ENCODE measurements at regions not wholly inside any gene's neighbourhood (a gene's known extent, or its start where the extent isn't known, plus 50 kb on each side); places are given as distances from the start of the nearest gene placed in this dataset.

DNA sequence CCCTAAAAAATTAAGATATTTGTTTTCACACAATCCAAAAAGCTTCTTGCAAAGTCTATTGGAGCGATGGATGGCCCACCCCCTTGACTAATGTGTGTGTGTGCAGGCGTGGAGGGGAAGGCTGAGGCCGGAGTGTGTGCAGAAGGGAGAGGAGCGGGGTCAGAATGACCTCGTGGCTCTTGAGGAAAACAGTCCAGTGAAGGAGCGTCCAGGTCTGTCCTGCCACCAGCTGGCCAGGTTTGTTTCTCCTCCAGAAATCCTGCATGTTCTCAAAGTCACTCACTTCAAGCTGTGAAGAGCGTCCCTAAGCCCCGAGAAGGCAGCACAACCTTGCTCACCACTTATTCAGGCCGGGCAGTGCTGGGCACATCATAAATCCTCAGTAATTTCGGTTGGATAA lies 69.5 kb upstream of the SSX2IP start:
- Histone ChIP-seq H3K27me3 (no peaks in the 10 kb centered on the region), H3K4me3 (no peak overlapping the region), H3K27ac (no peak overlapping the region), H4K20me1 (no peaks in the 10 kb centered on the region), H3K36me3 (no peaks in the 10 kb centered on the region), H3K9me3 (no peaks in the 10 kb centered on the region), H3K4me1 (peaks cover 14% of the 10 kb centered on the region), H3K4me2 (peak overlapping the region; percentile 66; the same call in 1 of the 2 replicates), H3K9ac (no peak overlapping the region)
- no peak for TF ChIP-seq Cebpa-rat (IDR thresholded peaks at IDR 0.05)

DNA sequence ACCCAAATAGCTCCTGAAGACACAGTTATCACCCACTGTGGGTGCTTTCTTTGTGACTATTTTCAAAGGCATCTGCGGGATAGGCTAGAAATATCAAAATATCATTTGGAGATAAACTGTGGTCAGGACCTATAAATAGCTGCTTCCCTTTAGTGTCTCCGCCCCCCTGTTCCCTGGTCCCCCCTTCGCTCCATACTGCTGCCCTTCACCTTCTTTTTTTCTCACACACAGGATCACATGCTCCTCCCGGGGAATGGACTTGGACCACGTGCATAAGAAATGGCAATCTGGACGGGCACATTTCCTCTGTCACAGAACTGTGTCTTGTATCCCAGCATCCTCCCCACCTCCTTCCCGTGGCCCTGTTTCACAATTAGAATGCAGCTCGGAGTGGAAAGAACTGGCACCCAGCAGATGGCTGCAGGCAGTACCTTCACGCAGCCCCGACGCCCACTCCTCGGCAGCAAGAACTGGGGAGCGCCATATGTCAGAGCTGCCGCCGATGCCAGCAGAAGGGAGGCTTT lies 68.8 kb upstream of the SSX2IP start:
- peak overlapping the region; percentile 66 for H3K4me2 ChIP-seq
- no peaks in the 10 kb centered on the region for H3K36me3 ChIP-seq
- H4K20me1 ChIP-seq: no peaks in the 10 kb centered on the region
- no peak overlapping the region for H3K27ac ChIP-seq
- H3K27me3 ChIP-seq: no peaks in the 10 kb centered on the region
- no peak for TF ChIP-seq Cebpa-rat (IDR thresholded peaks at IDR 0.05)
- peaks cover 14% of the 10 kb centered on the region for H3K4me1 ChIP-seq
- H3K9me3 ChIP-seq: no peaks in the 10 kb centered on the region
- H3K9ac ChIP-seq: no peak overlapping the region
- no peak overlapping the region for H3K4me3 ChIP-seq

DNA sequence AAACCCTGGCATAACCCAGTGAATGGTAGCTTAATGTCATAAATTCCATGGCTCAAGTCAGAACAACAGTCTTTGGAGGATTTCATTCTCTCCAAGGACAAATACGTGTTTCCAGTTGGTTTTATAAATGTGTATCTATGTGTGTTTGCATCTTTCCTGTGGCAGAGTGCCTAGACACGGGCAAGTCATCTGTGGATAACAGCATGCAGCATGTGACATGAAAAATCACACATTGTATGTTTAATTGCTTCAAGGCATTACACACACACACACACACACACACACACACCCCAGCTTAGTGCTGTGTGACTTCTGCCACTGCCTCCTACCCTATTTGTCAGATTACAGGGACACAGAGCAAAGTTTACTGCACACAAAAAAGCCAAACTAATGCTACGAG lies 68.2 kb upstream of the SSX2IP start:
- Histone ChIP-seq H3K9ac (no peak overlapping the region), H3K9me3 (no peaks in the 10 kb centered on the region), H3K4me1 (peaks cover 14% of the 10 kb centered on the region), H3K4me2 (peak overlapping the region; percentile 66), H3K36me3 (no peaks in the 10 kb centered on the region), H3K4me3 (no peak overlapping the region), H3K27me3 (no peaks in the 10 kb centered on the region), H4K20me1 (no peaks in the 10 kb centered on the region), H3K27ac (no peak overlapping the region)
- no peak for TF ChIP-seq Cebpa-rat (IDR thresholded peaks at IDR 0.05)

DNA sequence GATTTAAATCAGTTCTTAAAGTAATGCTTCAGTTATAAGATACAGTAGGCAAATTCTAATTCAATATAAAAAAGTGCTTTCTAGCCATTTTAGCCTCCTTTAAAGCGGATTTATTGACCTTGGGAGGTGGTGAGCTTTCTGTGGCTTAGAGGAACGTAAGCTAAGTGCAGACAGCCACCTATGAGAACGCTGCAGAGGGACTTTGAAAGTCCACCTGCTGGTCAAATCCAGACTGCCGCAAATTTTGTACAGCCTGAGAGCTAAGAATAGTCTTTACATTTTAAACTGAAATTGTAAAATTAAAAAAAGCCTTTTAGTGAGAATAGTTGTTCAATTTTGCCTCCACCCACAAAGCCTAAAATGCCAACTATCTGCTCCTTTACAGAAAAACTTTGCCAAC lies 67.0 kb upstream of the SSX2IP start:
- Histone ChIP-seq H3K4me3 (no peak overlapping the region), H4K20me1 (no peaks in the 10 kb centered on the region), H3K36me3 (no peaks in the 10 kb centered on the region), H3K9ac (no peak overlapping the region), H3K9me3 (no peaks in the 10 kb centered on the region), H3K27me3 (no peaks in the 10 kb centered on the region), H3K27ac (no peak overlapping the region), H3K4me1 (peaks cover 14% of the 10 kb centered on the region), H3K4me2 (no peak overlapping the region)
- no peak for TF ChIP-seq Cebpa-rat (IDR thresholded peaks at IDR 0.05)

DNA sequence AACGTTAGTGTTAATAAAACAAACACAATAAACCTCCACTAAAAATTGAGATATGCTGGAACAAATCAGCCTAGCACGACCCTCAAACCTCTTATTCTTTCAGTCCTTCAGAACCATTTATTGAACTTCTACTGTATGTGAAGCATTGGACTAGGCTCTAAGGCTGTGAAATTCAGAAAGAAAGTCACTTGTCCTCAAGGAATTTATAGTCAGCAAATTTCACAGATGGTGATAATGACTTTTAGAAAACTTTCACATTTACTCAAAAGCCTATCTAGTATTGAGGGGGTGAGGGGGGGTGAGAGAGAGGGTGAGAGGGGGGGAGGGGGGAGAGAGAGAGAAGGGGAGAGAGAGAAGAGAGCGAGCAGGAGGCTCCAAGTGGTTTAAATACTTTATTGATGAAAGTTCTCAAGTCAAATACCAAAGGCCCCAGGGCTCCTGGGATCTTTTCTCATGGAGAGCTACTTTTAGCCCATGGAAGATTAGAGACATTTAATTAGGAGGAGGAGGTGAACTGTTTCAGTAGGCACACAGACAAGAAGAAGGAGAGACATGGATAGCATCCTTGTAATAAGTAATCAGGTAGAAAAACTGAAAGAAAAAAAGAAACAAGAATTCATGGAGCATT lies 66.3 kb upstream of the SSX2IP start:
- no peak for TF ChIP-seq Cebpa-rat (IDR thresholded peaks at IDR 0.05)
- no peaks in the 10 kb centered on the region for H3K27me3 ChIP-seq
- peaks cover 14% of the 10 kb centered on the region for H3K4me1 ChIP-seq
- H3K27ac ChIP-seq: no peak overlapping the region
- no peaks in the 10 kb centered on the region for H3K9me3 ChIP-seq
- no peaks in the 10 kb centered on the region for H3K36me3 ChIP-seq
- H3K9ac ChIP-seq: no peak overlapping the region
- H4K20me1 ChIP-seq: no peaks in the 10 kb centered on the region
- no peak overlapping the region for H3K4me3 ChIP-seq
- H3K4me2 ChIP-seq: no peak overlapping the region

DNA sequence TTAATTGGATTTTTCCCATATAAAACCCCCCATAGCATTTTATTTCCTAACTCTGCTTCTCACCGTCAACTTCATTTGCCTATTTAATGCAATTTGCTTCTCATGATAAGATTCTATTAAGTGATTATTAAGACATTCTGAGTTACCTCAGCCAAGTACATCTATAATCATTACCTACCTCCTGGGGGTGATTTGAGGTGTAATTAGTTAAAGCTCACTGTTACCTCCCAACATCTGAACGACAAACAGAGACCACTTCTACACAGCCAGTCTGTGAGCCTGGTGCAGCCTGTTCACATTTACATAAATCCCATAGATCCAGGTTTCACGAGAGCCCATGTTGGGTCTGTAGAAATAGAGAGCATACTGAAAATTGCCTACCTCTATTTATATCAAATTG lies 65.7 kb upstream of the SSX2IP start:
- H3K4me3 ChIP-seq: no peak overlapping the region
- H3K4me2 ChIP-seq: no peak overlapping the region
- H4K20me1 ChIP-seq: no peaks in the 10 kb centered on the region
- no peak overlapping the region for H3K9ac ChIP-seq
- TF ChIP-seq Cebpa-rat (IDR thresholded peaks at IDR 0.05): no peak
- no peaks in the 10 kb centered on the region for H3K9me3 ChIP-seq
- peaks cover 14% of the 10 kb centered on the region for H3K4me1 ChIP-seq
- H3K27ac ChIP-seq: no peak overlapping the region
- no peaks in the 10 kb centered on the region for H3K36me3 ChIP-seq
- no peaks in the 10 kb centered on the region for H3K27me3 ChIP-seq

DNA sequence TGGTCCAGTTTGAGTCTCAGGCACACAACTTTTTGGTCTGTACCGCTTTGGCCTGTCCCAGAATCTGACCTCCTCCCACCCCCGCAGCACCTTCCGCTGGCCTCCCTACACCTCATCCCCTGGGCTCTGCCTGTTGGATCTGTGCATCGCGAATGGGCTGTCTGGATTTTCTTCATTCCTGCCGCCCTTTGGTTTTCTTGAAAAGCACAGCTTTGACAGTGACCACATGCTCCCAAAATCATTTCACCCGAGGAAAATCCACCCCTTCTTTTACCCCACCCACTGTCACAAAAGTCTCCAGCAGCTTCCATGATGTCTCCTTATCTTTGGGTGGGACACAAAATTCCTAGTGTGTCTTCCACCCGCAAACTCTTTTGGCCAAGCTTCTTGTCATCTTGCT lies 65.0 kb upstream of the SSX2IP start:
- H3K4me3 ChIP-seq: no peak overlapping the region
- no peak overlapping the region for H3K9ac ChIP-seq
- no peaks in the 10 kb centered on the region for H3K27me3 ChIP-seq
- no peak for TF ChIP-seq Cebpa-rat (IDR thresholded peaks at IDR 0.05)
- no peak overlapping the region for H3K27ac ChIP-seq
- peaks cover 14% of the 10 kb centered on the region for H3K4me1 ChIP-seq
- no peaks in the 10 kb centered on the region for H3K36me3 ChIP-seq
- no peaks in the 10 kb centered on the region for H3K9me3 ChIP-seq
- no peaks in the 10 kb centered on the region for H4K20me1 ChIP-seq
- no peak overlapping the region for H3K4me2 ChIP-seq

DNA sequence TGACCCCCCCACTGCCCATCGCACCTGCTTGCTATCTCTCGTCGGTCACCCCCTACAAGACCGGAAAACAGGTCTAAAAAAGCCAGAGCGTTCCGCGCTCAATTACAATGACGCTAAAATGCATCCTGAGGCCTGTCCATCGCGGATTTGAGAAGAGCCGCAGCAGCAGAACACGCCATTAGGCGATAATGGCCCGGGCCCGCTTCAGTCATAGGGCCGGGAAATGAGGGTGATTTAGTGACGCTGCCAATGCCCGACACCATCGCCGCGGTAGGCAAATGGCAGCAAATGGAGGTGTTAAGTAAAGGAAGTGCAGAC lies 64.1 kb upstream of the SSX2IP start:
- Histone ChIP-seq H3K9ac (no peak overlapping the region), H3K4me3 (no peak overlapping the region), H3K27me3 (no peaks in the 10 kb centered on the region), H3K4me1 (peaks cover 12% of the 10 kb centered on the region), H3K9me3 (no peaks in the 10 kb centered on the region), H4K20me1 (no peaks in the 10 kb centered on the region), H3K27ac (no peak overlapping the region), H3K4me2 (no peak overlapping the region), H3K36me3 (no peaks in the 10 kb centered on the region)
- TF ChIP-seq Cebpa-rat (IDR thresholded peaks at IDR 0.05): no peak

DNA sequence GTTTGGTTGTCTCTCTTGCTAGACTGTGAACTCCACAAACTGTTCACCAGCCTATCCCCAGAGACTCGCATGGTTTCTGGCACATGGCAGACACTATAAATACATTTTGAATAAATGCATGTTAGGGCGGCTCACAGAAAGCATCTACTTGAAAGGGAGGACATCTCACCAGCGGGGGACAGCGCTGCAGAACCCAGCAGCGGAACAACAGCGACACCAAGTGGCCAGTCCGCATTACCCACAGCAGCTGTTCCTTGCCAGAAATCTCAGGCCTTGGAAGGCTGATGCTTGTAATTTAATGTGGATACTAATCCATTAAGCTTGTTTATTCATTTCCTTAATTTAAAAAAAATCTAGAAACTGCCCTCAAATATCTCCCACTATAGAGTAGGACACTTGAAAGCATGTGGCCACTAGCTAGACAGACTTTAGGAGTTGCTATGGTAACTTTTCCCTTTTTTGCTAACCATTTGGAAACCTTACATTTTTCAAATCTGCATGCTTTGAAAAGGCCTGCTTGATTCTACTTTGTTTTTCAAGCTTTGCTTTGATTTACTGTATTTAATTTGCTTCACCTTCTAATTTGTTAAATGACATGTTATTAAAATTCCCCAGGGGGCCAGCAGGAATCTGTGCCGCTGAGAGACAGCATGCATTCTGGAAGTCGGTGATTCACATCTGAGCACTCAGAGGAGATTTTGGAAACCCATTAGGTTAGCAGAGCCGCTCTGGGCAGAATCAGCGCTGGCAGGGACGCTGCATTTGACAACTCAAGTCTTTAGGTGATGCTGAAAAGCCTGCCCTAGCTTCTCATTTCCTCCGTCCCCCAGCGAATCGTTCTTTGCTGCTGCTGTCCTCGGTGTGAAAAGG lies 63.5 kb upstream of the SSX2IP start:
- Histone ChIP-seq H3K27me3 (no peaks in the 10 kb centered on the region), H3K36me3 (no peaks in the 10 kb centered on the region), H4K20me1 (no peaks in the 10 kb centered on the region), H3K4me1 (peaks cover 7% of the 10 kb centered on the region), H3K4me3 (no peak overlapping the region), H3K4me2 (no peak overlapping the region), H3K27ac (no peak overlapping the region), H3K9me3 (no peaks in the 10 kb centered on the region), H3K9ac (no peak overlapping the region)
- no peak for TF ChIP-seq Cebpa-rat (IDR thresholded peaks at IDR 0.05)

DNA sequence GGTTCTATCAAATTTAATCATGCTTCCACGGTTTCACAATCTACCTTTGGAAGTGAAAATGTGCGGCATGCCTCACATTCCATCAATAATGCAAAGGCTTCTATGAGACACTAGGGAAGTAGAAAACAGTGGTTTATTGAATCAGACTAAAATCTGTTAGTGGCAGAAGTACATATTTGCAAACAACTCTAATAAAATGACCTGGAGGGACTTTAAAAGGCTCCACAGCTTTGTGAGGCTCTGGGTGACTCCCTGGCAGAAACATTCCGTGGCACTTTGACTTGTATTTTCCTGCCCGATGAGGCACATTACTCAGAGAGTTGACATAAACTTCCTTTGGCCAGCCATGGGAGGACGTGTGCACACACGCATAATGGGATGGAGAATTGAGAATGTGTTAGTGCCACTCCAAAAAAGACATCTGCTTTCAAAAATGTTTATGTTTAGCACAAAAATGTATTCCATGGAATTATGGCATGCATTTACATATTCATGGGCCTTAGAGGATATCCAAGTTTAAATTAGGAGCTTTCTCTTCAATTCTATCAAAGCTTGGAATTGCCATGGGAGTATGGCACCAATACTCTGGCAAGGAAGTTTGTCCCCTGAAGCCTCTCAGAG lies 60.0 kb upstream of the SSX2IP start:
- no peaks in the 10 kb centered on the region for H3K27me3 ChIP-seq
- H3K36me3 ChIP-seq: no peaks in the 10 kb centered on the region
- H3K4me2 ChIP-seq: no peak overlapping the region
- H3K4me1 ChIP-seq: no peaks in the 10 kb centered on the region
- no peaks in the 10 kb centered on the region for H4K20me1 ChIP-seq
- H3K27ac ChIP-seq: no peak overlapping the region
- H3K9ac ChIP-seq: no peak overlapping the region
- no peak for TF ChIP-seq Cebpa-rat (IDR thresholded peaks at IDR 0.05)
- H3K4me3 ChIP-seq: no peak overlapping the region
- no peaks in the 10 kb centered on the region for H3K9me3 ChIP-seq

Data from BLaER1 (cell line).